Endothelial cell of umbilical vein (primary cell): ENCODE measurements at regions not wholly inside any gene's neighbourhood (a gene's known extent, or its start where the extent isn't known, plus 50 kb on each side); places are given as distances from the start of the nearest gene placed in this dataset.

Experiments used
- BruUV-seq: library from RNA; stranded (reverse); fragments of 400-500 nt; replicated peaks from 2 replicates; lab custom pipeline; 2021; lab: Mats Ljungman, UMichigan
- CTCF ChIA-PET: fragments of 300-600, 350-600 bp; sonication (Branson Sonifier 250); formaldehyde crosslinking; loops from one replicate; lab custom pipeline; 2021; ENCODE audit warnings: antibody characterized with exemption, inconsistent platforms; lab: Charles Lee
- POLR2A ChIA-PET: fragments of 300-600, 350-600 bp; sonication (Branson Sonifier 250); formaldehyde crosslinking; loops from one replicate; lab custom pipeline; 2021; ENCODE audit warnings: antibody characterized with exemption, inconsistent platforms; lab: Charles Lee
- DNase-seq: peaks from one replicate; pipeline ENCODE4 v3.0.0-alpha.2; 2011; ENCODE audit warnings: low read depth, low spot score
- FAIRE-seq: peaks from 2 replicates; lab custom pipeline; 2011; peaks lifted over from hg19 to GRCh38; lab: Jason Lieb, UNC
- H2AFZ ChIP-seq: 2 replicates; pipeline ENCODE4 v1.6.0; 2012; ENCODE audit warnings: low read depth, low read length, control low read depth, inconsistent platforms
- H3K27ac ChIP-seq: 2 replicates; pipeline ENCODE4 v1.5.1; 2011; ENCODE audit warnings: low read depth, mild to moderate bottlenecking, control low read depth, low read length, moderate library complexity; ENCODE audit not compliant: insufficient read depth
- H3K27me3 ChIP-seq, 2 experiments: 2 replicates each; pipeline versions ENCODE4 v1.6.0 to v1.6.1; 2011; ENCODE audit warnings: low read length in 2 of 2, mixed read lengths in 1 of 2; ENCODE audit not compliant: control insufficient read depth in 2 of 2, insufficient read depth in 2 of 2
- H3K36me3 ChIP-seq, 2 experiments: 2 replicates in 1 of 2; 3 replicates in 1 of 2; pipeline ENCODE4 v1.5.1; 2011; ENCODE audit warnings: low read length in 2 of 2, mild to moderate bottlenecking in 1 of 2, moderate library complexity in 1 of 2; ENCODE audit not compliant: control insufficient read depth in 2 of 2, insufficient read depth in 2 of 2; ENCODE audit errors: extremely low read depth in 1 of 2
- H3K4me1 ChIP-seq: 3 replicates; pipeline ENCODE4 v1.5.1; 2011; ENCODE audit warnings: mild to moderate bottlenecking, low read length; ENCODE audit not compliant: control insufficient read depth, insufficient read depth; ENCODE audit errors: extremely low read depth
- H3K4me2 ChIP-seq: 2 replicates; pipeline ENCODE4 v1.6.1; 2011; ENCODE audit warnings: low read length, control low read depth, mixed read lengths; ENCODE audit not compliant: insufficient read depth
- H3K4me3 ChIP-seq, 3 experiments: fragments of 200-600 bp in 1 of 3; sonication (generic), shearing (Covaris generic) in 1 of 3; replicated peaks in 1 of 3; 2 replicates each; pipeline ENCODE4 v1.5.1; 2011 to 2016; ENCODE audit warnings: control low read depth in 3 of 3, low read length in 3 of 3, mild to moderate bottlenecking in 2 of 3, inconsistent platforms in 1 of 3, low read depth in 1 of 3, moderate library complexity in 1 of 3; ENCODE audit not compliant: insufficient read depth in 1 of 3
- H3K79me2 ChIP-seq: 2 replicates; pipeline ENCODE4 v1.6.0; 2012; ENCODE audit warnings: low read length, inconsistent platforms; ENCODE audit not compliant: control insufficient read depth, insufficient read depth
- H3K9ac ChIP-seq: replicated peaks from 2 replicates; pipeline ENCODE3; 2011; ENCODE audit warnings: low read length, control low read depth; ENCODE audit not compliant: insufficient read depth; ENCODE audit errors: extremely low read depth
- H3K9me1 ChIP-seq: replicated peaks from 3 replicates; pipeline ENCODE4 v1.6.0; 2011; ENCODE audit warnings: mild to moderate bottlenecking, low read length; ENCODE audit not compliant: control insufficient read depth, insufficient read depth; ENCODE audit errors: extremely low read depth
- H3K9me3 ChIP-seq: replicated peaks from 2 replicates; pipeline ENCODE4 v1.5.1; 2012; ENCODE audit warnings: low read length, inconsistent platforms; ENCODE audit not compliant: control insufficient read depth, insufficient read depth
- H4K20me1 ChIP-seq: replicated peaks from 2 replicates; pipeline ENCODE3; 2011; ENCODE audit warnings: mild to moderate bottlenecking, low read length; ENCODE audit not compliant: control insufficient read depth, insufficient read depth; ENCODE audit errors: extremely low read depth
- CTCF ChIP-seq, 2 donors: IDR thresholded peaks; 1 replicate in 1 of 2; 2 replicates in 1 of 2; pipeline ENCODE4 v1.5.1; 2011; ENCODE audit warnings: low read length in 2 of 2, mild to moderate bottlenecking in 2 of 2, moderate library complexity in 2 of 2, control low read depth in 1 of 2, inconsistent platforms in 1 of 2, low read depth in 1 of 2; ENCODE audit not compliant: insufficient read depth in 1 of 2; ENCODE audit errors: extremely low read depth in 1 of 2
- EZH2 ChIP-seq: IDR thresholded peaks from 2 replicates; pipeline ENCODE4 v1.6.1; 2012; ENCODE audit warnings: borderline replicate concordance, low read depth, mild to moderate bottlenecking, moderate library complexity, low read length, inconsistent platforms; ENCODE audit not compliant: severe bottlenecking
- FOS ChIP-seq: IDR thresholded peaks from 2 replicates; pipeline ENCODE4 v1.6.1; 2011; ENCODE audit warnings: mild to moderate bottlenecking, low read length, moderate library complexity, borderline replicate concordance; ENCODE audit not compliant: insufficient read depth
- GATA2 ChIP-seq: IDR thresholded peaks from 2 replicates; pipeline ENCODE4 v1.7.0; 2011; ENCODE audit warnings: low read depth, mild to moderate bottlenecking, moderate library complexity, mixed read lengths, low read length; ENCODE audit not compliant: insufficient read length, insufficient read depth
- JUN ChIP-seq: IDR thresholded peaks from 2 replicates; pipeline ENCODE4 v1.6.1; 2011; ENCODE audit warnings: borderline replicate concordance, low read depth; ENCODE audit not compliant: insufficient read length, insufficient read depth
- MAX ChIP-seq: IDR thresholded peaks from 2 replicates; pipeline ENCODE4 v1.6.1; 2011; ENCODE audit not compliant: insufficient read depth, insufficient read length
- MYC ChIP-seq: IDR thresholded peaks from one replicate; pipeline ENCODE4 v1.6.1; 2011; ENCODE audit warnings: mild to moderate bottlenecking, low read depth, low read length
- POLR2A ChIP-seq: IDR thresholded peaks from 2 replicates; pipeline ENCODE4 v1.6.1; 2012; ENCODE audit warnings: low read depth, mild to moderate bottlenecking, control low read depth, low read length
- POLR2AphosphoS5 ChIP-seq: IDR thresholded peaks from 2 replicates; pipeline ENCODE4 v1.6.1; 2012; ENCODE audit warnings: low read depth, mild to moderate bottlenecking, control low read depth, low read length, moderate library complexity; ENCODE audit not compliant: insufficient read depth
- dilution Hi-C: fragments of 300-500 bp; cut with MboI; formaldehyde crosslinking; loops from one replicate; pipeline ENCODE4 v1.15.0; 2019; ENCODE audit warnings: low sequenced_read_pairs; ENCODE audit not compliant: extremely low pct_ligation_motif_present
- intact Hi-C: fragments of 100-400 bp; cut with micrococcal nuclease; formaldehyde crosslinking; loops from one replicate; pipeline ENCODE4 v1.10.0; 2022

GRCh38 chr2:6024784-6025183 lies 332.6 kb downstream of the SOX11 start:
- no peak overlapping the region for H3K9ac ChIP-seq
- DNase-seq, result no peak
- H3K27me3 ChIP-seq, result no peaks in the 10 kb centered on the region
- POLR2A ChIA-PET, result no interaction called here
- no peaks in the 10 kb centered on the region for H4K20me1 ChIP-seq
- H3K4me3 ChIP-seq, result no peak overlapping the region
- intact Hi-C loops, result no loop called here
- BruUV-seq, result no TSS peak
- no peak overlapping the region for H3K27ac ChIP-seq
- H3K79me2 ChIP-seq, result no peaks in the 10 kb centered on the region
- H3K9me3 ChIP-seq, result peaks cover 5% of the 10 kb centered on the region
- H3K4me1 ChIP-seq, result no peaks in the 10 kb centered on the region
- no peaks in the 10 kb centered on the region for H3K36me3 ChIP-seq
- H3K4me2 ChIP-seq, result no peak overlapping the region
- dilution Hi-C loops, result no loop called here
- CTCF ChIA-PET, result no interaction called here
- TF ChIP-seq FOS, result no peak
- TF ChIP-seq JUN, result no peak
- TF ChIP-seq EZH2, result no peak
- no peak for TF ChIP-seq MYC
- TF ChIP-seq MAX, result no peak
- no peak for TF ChIP-seq CTCF (IDR thresholded peaks at IDR 0.05; ENCODE audit: extremely low read depth in 1 of 2, insufficient read depth in 1 of 2, low read depth in 1 of 2, low read length in 2 of 2)
- TF ChIP-seq POLR2AphosphoS5, result no peak
- no peak for TF ChIP-seq GATA2
- TF ChIP-seq POLR2A, result no peak
- no peak for FAIRE-seq
- H2AFZ ChIP-seq, result no peak overlapping the region
- no peaks in the 10 kb centered on the region for H3K9me1 ChIP-seq
